Ishikawa (cell line): ENCODE measurements at regions not wholly inside any gene's neighbourhood (a gene's known extent, or its start where the extent isn't known, plus 50 kb on each side); places are given as distances from the start of the nearest gene placed in this dataset.

Experiments
- CEBPB ChIP-seq: IDR thresholded peaks from 2 replicates; pipeline ENCODE4 v1.6.1; 2012
- CREB1 ChIP-seq: IDR thresholded peaks from 2 replicates; pipeline ENCODE4 v1.6.1; 2012; ENCODE audit warnings: low read depth
- EGR1 ChIP-seq: IDR thresholded peaks from 2 replicates; pipeline ENCODE4 v1.6.1; 2012
- EP300 ChIP-seq: IDR thresholded peaks from 2 replicates; pipeline ENCODE4 v1.6.1; 2012; ENCODE audit warnings: borderline replicate concordance
- FOXM1 ChIP-seq: IDR thresholded peaks from 2 replicates; pipeline ENCODE4 v1.6.1; 2012; ENCODE audit warnings: low read depth, borderline replicate concordance
- MAX ChIP-seq: IDR thresholded peaks from 2 replicates; pipeline ENCODE4 v1.6.1; 2012
- RAD21 ChIP-seq: IDR thresholded peaks from 2 replicates; pipeline ENCODE4 v1.6.1; 2012; ENCODE audit warnings: low read depth
- TAF1 ChIP-seq: IDR thresholded peaks from 2 replicates; pipeline ENCODE4 v1.6.1; 2012; ENCODE audit warnings: low read depth, mild to moderate bottlenecking
- TCF12 ChIP-seq: IDR thresholded peaks from 2 replicates; pipeline ENCODE4 v1.6.1; 2012; ENCODE audit warnings: low read depth
- TEAD4 ChIP-seq: IDR thresholded peaks from 2 replicates; pipeline ENCODE4 v1.6.1; 2012
- YY1 ChIP-seq: IDR thresholded peaks from 2 replicates; pipeline ENCODE4 v1.6.1; 2012; ENCODE audit warnings: low read depth
- ZBTB7A ChIP-seq: IDR thresholded peaks from 2 replicates; pipeline ENCODE4 v1.6.1; 2012; ENCODE audit warnings: low read depth
- TF ChIP-seq, protein P1 (sequence below): IDR thresholded peaks from 2 replicates; pipeline ENCODE4 v1.6.1; 2012
- TF ChIP-seq, protein P2 (sequence below): IDR thresholded peaks from 2 replicates; pipeline ENCODE4 v1.6.1; 2012; ENCODE audit warnings: low read depth, mild to moderate bottlenecking

DNA sequence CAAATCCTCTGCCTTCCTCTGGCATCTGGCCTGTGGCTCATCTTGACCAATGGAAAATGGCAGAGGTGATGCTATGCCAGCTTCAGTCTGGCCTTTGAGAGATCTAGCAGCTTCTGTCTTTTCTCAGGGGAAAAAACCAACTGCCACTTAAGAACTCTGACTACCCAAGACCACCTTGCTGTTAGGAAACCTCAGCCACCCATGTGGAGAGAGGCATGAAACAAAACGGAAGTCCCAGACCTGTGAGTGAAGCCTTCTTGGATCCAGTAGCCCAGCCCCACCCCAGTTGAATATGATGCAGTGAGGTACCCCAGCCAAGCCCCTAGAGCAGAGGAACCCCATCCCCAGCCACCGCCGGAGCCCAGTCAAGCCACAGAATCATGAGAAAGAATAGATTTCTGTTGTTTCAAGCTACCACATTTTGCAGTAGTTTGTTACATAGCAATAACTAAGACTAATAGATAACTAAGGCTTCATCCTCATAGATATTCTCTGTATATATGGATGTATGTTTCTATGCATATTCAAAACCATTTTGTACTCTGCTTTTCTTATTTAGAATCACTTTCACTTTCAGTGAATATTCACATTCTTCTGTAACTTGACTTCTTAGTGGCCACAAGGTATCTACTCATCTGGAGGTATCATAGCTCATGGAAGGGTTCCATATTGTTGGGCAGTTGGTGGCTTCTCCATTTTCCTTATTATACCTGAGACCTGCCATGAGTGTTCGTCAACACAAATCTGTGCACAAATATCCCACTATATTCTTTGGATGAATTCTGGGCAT is 142.1 kb downstream of the FBXO15 start:
- TF ChIP-seq, protein P1, sequence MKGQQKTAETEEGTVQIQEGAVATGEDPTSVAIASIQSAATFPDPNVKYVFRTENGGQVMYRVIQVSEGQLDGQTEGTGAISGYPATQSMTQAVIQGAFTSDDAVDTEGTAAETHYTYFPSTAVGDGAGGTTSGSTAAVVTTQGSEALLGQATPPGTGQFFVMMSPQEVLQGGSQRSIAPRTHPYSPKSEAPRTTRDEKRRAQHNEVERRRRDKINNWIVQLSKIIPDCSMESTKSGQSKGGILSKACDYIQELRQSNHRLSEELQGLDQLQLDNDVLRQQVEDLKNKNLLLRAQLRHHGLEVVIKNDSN: no peak
- TF ChIP-seq MAX (no peak), YY1 (no peak), EP300 (no peak), TEAD4 (no peak), FOXM1 (no peak), TAF1 (no peak), RAD21 (no peak), CREB1 (no peak), TCF12 (no peak), ZBTB7A (no peak), CEBPB (no peak), EGR1 (no peak)
- TF ChIP-seq, protein P2, sequence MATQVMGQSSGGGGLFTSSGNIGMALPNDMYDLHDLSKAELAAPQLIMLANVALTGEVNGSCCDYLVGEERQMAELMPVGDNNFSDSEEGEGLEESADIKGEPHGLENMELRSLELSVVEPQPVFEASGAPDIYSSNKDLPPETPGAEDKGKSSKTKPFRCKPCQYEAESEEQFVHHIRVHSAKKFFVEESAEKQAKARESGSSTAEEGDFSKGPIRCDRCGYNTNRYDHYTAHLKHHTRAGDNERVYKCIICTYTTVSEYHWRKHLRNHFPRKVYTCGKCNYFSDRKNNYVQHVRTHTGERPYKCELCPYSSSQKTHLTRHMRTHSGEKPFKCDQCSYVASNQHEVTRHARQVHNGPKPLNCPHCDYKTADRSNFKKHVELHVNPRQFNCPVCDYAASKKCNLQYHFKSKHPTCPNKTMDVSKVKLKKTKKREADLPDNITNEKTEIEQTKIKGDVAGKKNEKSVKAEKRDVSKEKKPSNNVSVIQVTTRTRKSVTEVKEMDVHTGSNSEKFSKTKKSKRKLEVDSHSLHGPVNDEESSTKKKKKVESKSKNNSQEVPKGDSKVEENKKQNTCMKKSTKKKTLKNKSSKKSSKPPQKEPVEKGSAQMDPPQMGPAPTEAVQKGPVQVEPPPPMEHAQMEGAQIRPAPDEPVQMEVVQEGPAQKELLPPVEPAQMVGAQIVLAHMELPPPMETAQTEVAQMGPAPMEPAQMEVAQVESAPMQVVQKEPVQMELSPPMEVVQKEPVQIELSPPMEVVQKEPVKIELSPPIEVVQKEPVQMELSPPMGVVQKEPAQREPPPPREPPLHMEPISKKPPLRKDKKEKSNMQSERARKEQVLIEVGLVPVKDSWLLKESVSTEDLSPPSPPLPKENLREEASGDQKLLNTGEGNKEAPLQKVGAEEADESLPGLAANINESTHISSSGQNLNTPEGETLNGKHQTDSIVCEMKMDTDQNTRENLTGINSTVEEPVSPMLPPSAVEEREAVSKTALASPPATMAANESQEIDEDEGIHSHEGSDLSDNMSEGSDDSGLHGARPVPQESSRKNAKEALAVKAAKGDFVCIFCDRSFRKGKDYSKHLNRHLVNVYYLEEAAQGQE: no peak
